ENCODE measurements at regions not wholly inside any gene's neighbourhood (a gene's known extent, or its start where the extent isn't known, plus 50 kb on each side); places are given as distances from the start of the nearest gene placed in this dataset.

DNA sequence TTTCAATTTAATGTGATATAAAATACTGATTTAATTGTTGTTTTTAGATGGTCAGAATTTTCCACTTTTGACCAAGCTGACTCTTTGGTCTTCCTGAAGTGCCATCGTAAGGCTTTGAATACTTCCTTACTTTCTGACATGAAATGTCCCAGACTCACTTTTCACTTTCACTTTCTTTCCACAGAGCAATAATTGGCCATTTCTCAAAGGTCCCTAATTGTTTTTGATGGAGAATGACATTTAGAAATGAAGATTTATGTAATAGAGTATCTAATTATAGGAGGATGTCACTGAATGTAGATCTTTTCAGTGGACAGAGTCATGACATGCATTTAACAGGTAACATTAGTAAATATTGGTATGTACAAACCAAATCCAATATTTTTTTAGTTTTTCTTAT is 1141.6 kb downstream of the KCNT2 start:
- Histone ChIP-seq H3K9ac (ENCODE audit: low read length) (no peak overlapping the region), H3K79me2 (ENCODE audit: low read length) (no peaks in the 10 kb centered on the region), H3K9me3 (ENCODE audit: low read length) (peaks cover 38% of the 10 kb centered on the region), H3K27me3 (ENCODE audit: low read length) (no peaks in the 10 kb centered on the region), H3K36me3 (ENCODE audit: insufficient read depth, low read length) (no peaks in the 10 kb centered on the region), H3K4me3 (ENCODE audit: low read length) (no peak overlapping the region), H3K9me2 (replicated peaks; ENCODE audit: insufficient read depth, low read length) (no peaks in the 10 kb centered on the region), H3K4me2 (ENCODE audit: low read depth, low read length, poor library complexity, severe bottlenecking) (no peak overlapping the region), H3K27ac (ENCODE audit: low read length) (no peak overlapping the region), H4K20me1 (ENCODE audit: insufficient read depth, low read depth, low read length) (no peaks in the 10 kb centered on the region), H2AFZ (ENCODE audit: low read length) (no peak overlapping the region), H3K4me1 (ENCODE audit: low read length) (no peaks in the 10 kb centered on the region)
- no peak for DNase-seq

DNA sequence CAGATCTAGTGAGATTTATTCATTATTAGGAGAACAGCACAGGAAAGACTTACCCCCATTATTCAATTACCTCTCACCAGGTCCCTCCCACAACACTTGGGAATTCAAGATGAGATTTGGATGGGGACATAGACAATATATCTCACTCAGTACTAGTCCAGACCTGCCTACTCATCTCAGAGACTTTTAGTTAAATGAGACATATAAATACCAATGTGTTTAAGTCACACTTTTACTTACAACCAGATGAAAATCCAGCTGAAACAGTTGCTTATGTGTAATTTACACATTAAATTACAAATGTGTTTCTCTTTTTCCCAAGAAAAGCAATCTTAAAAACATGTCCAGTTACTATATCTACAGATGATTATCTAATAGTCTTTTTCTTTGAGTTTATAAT is 1145.6 kb downstream of the KCNT2 start:
- H3K79me2 ChIP-seq (ENCODE audit: low read length): no peaks in the 10 kb centered on the region
- H3K27ac ChIP-seq (ENCODE audit: low read length): no peak overlapping the region
- H2AFZ ChIP-seq (ENCODE audit: low read length): no peak overlapping the region
- H3K27me3 ChIP-seq (ENCODE audit: low read length): no peaks in the 10 kb centered on the region
- H3K9me2 ChIP-seq (replicated peaks; ENCODE audit: insufficient read depth, low read length): no peaks in the 10 kb centered on the region
- peaks cover 33% of the 10 kb centered on the region for H3K9me3 ChIP-seq (ENCODE audit: low read length)
- no peaks in the 10 kb centered on the region for H3K36me3 ChIP-seq (ENCODE audit: insufficient read depth, low read length)
- no peaks in the 10 kb centered on the region for H3K4me1 ChIP-seq (ENCODE audit: low read length)
- H3K4me3 ChIP-seq (ENCODE audit: low read length): no peak overlapping the region
- no peak overlapping the region for H3K4me2 ChIP-seq (ENCODE audit: low read depth, low read length, poor library complexity, severe bottlenecking)
- no peak overlapping the region for H3K9ac ChIP-seq (ENCODE audit: low read length)
- no peak for DNase-seq
- no peaks in the 10 kb centered on the region for H4K20me1 ChIP-seq (ENCODE audit: insufficient read depth, low read depth, low read length)

DNA sequence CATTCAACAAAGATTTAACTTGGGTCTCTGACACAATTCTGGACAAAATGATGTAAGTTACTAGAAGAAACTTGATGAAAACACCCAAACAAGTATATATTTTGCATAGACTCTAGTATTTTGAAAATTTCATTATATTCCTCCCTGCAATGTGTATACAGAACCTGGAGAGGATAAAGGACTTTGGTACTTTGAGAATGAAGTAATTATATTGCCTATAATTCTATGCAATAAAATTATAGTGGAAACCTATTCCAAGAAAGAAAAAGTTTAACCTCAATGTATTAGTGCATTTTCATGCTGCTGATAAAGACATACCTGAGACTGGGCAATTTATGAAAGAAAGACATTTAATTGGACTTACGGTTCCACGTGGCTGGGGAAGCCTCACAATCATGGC is 1146.1 kb downstream of the KCNT2 start:
- H3K27ac ChIP-seq (ENCODE audit: low read length): no peak overlapping the region
- no peak overlapping the region for H3K4me3 ChIP-seq (ENCODE audit: low read length)
- H2AFZ ChIP-seq (ENCODE audit: low read length): no peak overlapping the region
- no peaks in the 10 kb centered on the region for H3K79me2 ChIP-seq (ENCODE audit: low read length)
- no peak for DNase-seq
- H3K4me1 ChIP-seq (ENCODE audit: low read length): no peaks in the 10 kb centered on the region
- no peaks in the 10 kb centered on the region for H3K36me3 ChIP-seq (ENCODE audit: insufficient read depth, low read length)
- H4K20me1 ChIP-seq (ENCODE audit: insufficient read depth, low read depth, low read length): no peaks in the 10 kb centered on the region
- H3K27me3 ChIP-seq (ENCODE audit: low read length): no peaks in the 10 kb centered on the region
- H3K9me3 ChIP-seq (ENCODE audit: low read length): peaks cover 35% of the 10 kb centered on the region
- H3K9ac ChIP-seq (ENCODE audit: low read length): no peak overlapping the region
- H3K4me2 ChIP-seq (ENCODE audit: low read depth, low read length, poor library complexity, severe bottlenecking): no peak overlapping the region
- H3K9me2 ChIP-seq (replicated peaks; ENCODE audit: insufficient read depth, low read length): no peaks in the 10 kb centered on the region

DNA sequence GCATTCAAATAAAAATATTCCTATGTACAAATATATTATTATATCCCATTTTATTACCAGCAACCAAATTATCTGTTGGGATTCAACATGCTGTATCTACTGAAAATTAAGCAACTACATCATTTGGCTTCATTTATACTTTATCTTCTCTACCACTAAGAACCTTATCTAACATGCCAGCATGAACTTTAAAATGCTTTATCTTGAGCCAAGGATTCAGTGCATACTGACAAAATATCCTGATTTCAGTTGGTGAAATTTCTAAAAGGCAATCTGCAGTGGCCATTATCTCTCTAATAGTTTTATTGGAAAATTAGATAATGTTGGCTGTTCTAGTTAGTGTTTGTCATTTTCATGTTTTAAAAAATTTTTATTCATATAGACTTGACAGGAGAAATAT is 1149.9 kb downstream of the KCNT2 start:
- Histone ChIP-seq H3K4me1 (ENCODE audit: low read length) (no peaks in the 10 kb centered on the region), H3K27me3 (ENCODE audit: low read length) (no peaks in the 10 kb centered on the region), H4K20me1 (ENCODE audit: insufficient read depth, low read depth, low read length) (no peaks in the 10 kb centered on the region), H3K9ac (ENCODE audit: low read length) (no peak overlapping the region), H3K4me2 (ENCODE audit: low read depth, low read length, poor library complexity, severe bottlenecking) (no peak overlapping the region), H2AFZ (ENCODE audit: low read length) (no peak overlapping the region), H3K27ac (ENCODE audit: low read length) (no peak overlapping the region), H3K9me2 (replicated peaks; ENCODE audit: insufficient read depth, low read length) (no peaks in the 10 kb centered on the region), H3K79me2 (ENCODE audit: low read length) (no peaks in the 10 kb centered on the region), H3K36me3 (ENCODE audit: insufficient read depth, low read length) (no peaks in the 10 kb centered on the region), H3K4me3 (ENCODE audit: low read length) (no peak overlapping the region), H3K9me3 (ENCODE audit: low read length) (peaks cover 25% of the 10 kb centered on the region; the same call in 1 of the 2 replicates)
- DNase-seq: no peak

DNA sequence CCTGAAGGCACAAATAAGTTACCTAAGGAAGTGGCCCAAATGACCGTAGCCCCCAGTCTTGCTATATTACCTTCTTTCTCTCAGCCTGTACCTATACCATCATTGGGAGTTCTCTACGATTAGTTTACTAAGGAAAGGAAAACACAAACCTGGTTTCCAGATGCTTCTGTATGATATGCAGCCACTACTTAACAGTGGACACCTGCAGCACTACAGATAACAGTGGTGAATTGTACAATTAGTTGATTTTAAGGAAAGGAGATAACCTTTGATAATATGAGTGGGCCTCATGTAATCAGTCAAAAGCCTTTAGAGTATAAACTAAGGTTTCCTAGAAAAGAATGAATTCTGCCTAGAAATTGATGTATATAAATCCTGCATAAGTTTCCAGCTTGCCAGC is 1157.4 kb downstream of the KCNT2 start:
- Histone ChIP-seq H3K36me3 (ENCODE audit: insufficient read depth, low read length) (no peaks in the 10 kb centered on the region), H3K4me1 (ENCODE audit: low read length) (no peaks in the 10 kb centered on the region), H3K9me3 (ENCODE audit: low read length) (peaks cover 17% of the 10 kb centered on the region), H3K9ac (ENCODE audit: low read length) (no peak overlapping the region), H3K27me3 (ENCODE audit: low read length) (no peaks in the 10 kb centered on the region), H3K79me2 (ENCODE audit: low read length) (no peaks in the 10 kb centered on the region), H3K27ac (ENCODE audit: low read length) (no peak overlapping the region), H3K4me3 (ENCODE audit: low read length) (no peak overlapping the region), H3K4me2 (ENCODE audit: low read depth, low read length, poor library complexity, severe bottlenecking) (no peak overlapping the region), H4K20me1 (ENCODE audit: insufficient read depth, low read depth, low read length) (no peaks in the 10 kb centered on the region), H3K9me2 (replicated peaks; ENCODE audit: insufficient read depth, low read length) (no peaks in the 10 kb centered on the region), H2AFZ (ENCODE audit: low read length) (no peak overlapping the region)
- DNase-seq: no peak

DNA sequence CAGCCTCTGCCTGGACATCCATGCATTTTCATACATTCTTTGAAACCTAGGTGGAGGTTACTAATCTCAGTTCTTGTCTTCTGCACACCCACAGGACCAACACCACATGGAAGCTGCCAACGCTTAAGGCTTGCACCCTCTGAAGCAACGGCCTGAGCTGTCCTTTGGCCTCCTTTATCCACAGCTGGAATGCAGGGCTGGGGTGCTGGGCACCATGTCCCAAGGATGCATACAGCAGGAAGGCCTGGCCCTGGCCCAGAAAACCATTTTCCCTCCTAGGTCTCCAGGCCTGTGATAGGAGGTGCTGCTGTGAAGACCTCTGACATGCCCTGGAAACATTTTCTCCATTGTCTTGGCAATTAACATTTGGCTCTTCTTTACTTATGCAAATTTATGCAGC is 1168.6 kb downstream of the KCNT2 start:
- Histone ChIP-seq H3K27ac (ENCODE audit: low read length) (no peak overlapping the region), H3K9me3 (ENCODE audit: low read length) (peaks cover 9% of the 10 kb centered on the region), H3K9ac (ENCODE audit: low read length) (no peak overlapping the region), H3K27me3 (ENCODE audit: low read length) (no peaks in the 10 kb centered on the region), H3K9me2 (replicated peaks; ENCODE audit: insufficient read depth, low read length) (no peaks in the 10 kb centered on the region), H3K4me2 (ENCODE audit: low read depth, low read length, poor library complexity, severe bottlenecking) (no peak overlapping the region), H4K20me1 (ENCODE audit: insufficient read depth, low read depth, low read length) (no peaks in the 10 kb centered on the region), H3K4me3 (ENCODE audit: low read length) (no peak overlapping the region), H3K36me3 (ENCODE audit: insufficient read depth, low read length) (no peaks in the 10 kb centered on the region), H3K79me2 (ENCODE audit: low read length) (no peaks in the 10 kb centered on the region), H3K4me1 (ENCODE audit: low read length) (no peaks in the 10 kb centered on the region), H2AFZ (ENCODE audit: low read length) (no peak overlapping the region)
- DNase-seq: no peak

DNA sequence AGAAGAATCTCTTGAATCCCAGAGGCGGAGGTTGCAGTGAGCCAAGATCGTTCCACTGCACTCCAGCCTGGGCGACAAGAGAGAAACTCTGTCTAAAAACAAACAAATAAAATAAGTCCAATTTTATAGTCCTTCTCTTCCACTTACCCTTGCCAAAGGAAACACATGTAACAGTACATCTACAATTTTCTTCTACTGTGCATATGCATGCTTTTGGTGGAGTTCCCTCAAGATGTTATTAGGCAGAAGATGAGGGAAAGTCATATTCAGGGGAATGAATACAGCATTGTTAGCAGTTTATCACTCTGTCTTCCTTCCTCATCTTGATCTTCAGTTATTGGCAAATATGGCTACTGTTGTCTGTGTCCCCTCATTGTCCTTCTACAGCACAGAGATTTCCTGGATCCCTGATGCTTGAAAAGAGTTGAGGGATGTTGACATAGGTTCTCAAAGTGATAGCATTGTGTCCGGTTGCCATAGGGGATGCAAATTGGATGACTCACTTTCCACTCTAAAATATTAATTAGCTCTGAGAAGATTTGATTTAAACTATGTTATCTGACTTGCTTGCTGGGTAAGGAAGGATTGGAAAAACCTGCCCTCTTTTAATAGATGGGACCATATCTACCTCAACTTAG is 1173.6 kb downstream of the KCNT2 start:
- Histone ChIP-seq H3K79me2 (ENCODE audit: low read length) (no peaks in the 10 kb centered on the region), H3K9me2 (replicated peaks; ENCODE audit: insufficient read depth, low read length) (no peaks in the 10 kb centered on the region), H3K9ac (ENCODE audit: low read length) (no peak overlapping the region), H3K36me3 (ENCODE audit: insufficient read depth, low read length) (no peaks in the 10 kb centered on the region), H3K9me3 (ENCODE audit: low read length) (peaks cover 5% of the 10 kb centered on the region), H3K4me3 (ENCODE audit: low read length) (no peak overlapping the region), H4K20me1 (ENCODE audit: insufficient read depth, low read depth, low read length) (no peaks in the 10 kb centered on the region), H3K4me1 (ENCODE audit: low read length) (no peaks in the 10 kb centered on the region), H2AFZ (ENCODE audit: low read length) (no peak overlapping the region), H3K4me2 (ENCODE audit: low read depth, low read length, poor library complexity, severe bottlenecking) (no peak overlapping the region), H3K27ac (ENCODE audit: low read length) (no peak overlapping the region), H3K27me3 (ENCODE audit: low read length) (no peaks in the 10 kb centered on the region)
- DNase-seq: no peak

DNA sequence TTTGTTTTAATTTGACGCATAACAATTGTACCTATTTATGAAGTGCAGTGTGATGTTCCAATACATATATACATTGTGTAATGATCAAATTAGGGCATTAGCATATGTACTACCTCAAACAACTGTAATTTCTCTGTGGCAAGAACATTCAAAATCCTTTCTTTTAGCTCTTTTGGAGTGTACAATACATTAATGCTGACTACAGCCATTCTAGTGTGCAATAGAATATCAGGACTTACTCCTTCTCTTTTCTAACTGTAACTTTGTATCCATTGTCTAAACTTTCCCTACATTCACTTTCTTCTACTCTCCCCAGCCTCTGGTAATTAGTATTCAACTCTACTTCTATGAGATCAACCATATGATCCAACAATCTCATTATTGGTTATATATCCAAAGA is 1177.4 kb downstream of the KCNT2 start:
- H2AFZ ChIP-seq (ENCODE audit: low read length): no peak overlapping the region
- no peak for DNase-seq
- no peaks in the 10 kb centered on the region for H3K9me2 ChIP-seq (replicated peaks; ENCODE audit: insufficient read depth, low read length)
- H4K20me1 ChIP-seq (ENCODE audit: insufficient read depth, low read depth, low read length): no peaks in the 10 kb centered on the region
- no peaks in the 10 kb centered on the region for H3K36me3 ChIP-seq (ENCODE audit: insufficient read depth, low read length)
- H3K27ac ChIP-seq (ENCODE audit: low read length): no peak overlapping the region
- no peak overlapping the region for H3K4me2 ChIP-seq (ENCODE audit: low read depth, low read length, poor library complexity, severe bottlenecking)
- no peaks in the 10 kb centered on the region for H3K4me1 ChIP-seq (ENCODE audit: low read length)
- no peaks in the 10 kb centered on the region for H3K27me3 ChIP-seq (ENCODE audit: low read length)
- no peak overlapping the region for H3K4me3 ChIP-seq (ENCODE audit: low read length)
- no peak overlapping the region for H3K9ac ChIP-seq (ENCODE audit: low read length)
- H3K79me2 ChIP-seq (ENCODE audit: low read length): no peaks in the 10 kb centered on the region
- H3K9me3 ChIP-seq (ENCODE audit: low read length): peaks cover 5% of the 10 kb centered on the region

DNA sequence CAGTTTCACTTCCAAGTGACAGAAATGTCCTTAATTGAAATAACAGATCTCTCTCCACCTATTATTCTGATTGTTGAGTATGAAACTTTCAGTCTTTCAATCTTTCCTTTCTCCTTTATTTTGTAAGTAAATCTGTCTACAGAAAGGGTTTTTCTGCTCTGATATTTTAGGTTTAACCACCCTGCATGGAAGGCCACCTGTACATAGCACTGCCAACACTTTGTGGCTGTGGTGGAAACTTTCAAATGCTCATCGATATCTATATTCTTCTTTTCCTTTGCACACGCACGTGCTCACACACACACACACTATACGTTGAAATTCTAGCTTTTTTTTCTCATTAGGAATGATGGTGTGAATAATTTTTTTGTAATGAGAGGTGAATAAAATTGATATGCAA is 1179.3 kb downstream of the KCNT2 start:
- Histone ChIP-seq H3K9me3 (ENCODE audit: low read length) (peaks cover 14% of the 10 kb centered on the region), H2AFZ (ENCODE audit: low read length) (no peak overlapping the region), H3K4me3 (ENCODE audit: low read length) (no peak overlapping the region), H3K27me3 (ENCODE audit: low read length) (no peaks in the 10 kb centered on the region), H4K20me1 (ENCODE audit: insufficient read depth, low read depth, low read length) (no peaks in the 10 kb centered on the region), H3K79me2 (ENCODE audit: low read length) (no peaks in the 10 kb centered on the region), H3K9me2 (replicated peaks; ENCODE audit: insufficient read depth, low read length) (no peaks in the 10 kb centered on the region), H3K4me1 (ENCODE audit: low read length) (no peaks in the 10 kb centered on the region), H3K36me3 (ENCODE audit: insufficient read depth, low read length) (no peaks in the 10 kb centered on the region), H3K4me2 (ENCODE audit: low read depth, low read length, poor library complexity, severe bottlenecking) (no peak overlapping the region), H3K27ac (ENCODE audit: low read length) (no peak overlapping the region), H3K9ac (ENCODE audit: low read length) (no peak overlapping the region)
- no peak for DNase-seq

Measured in Karpas-422 (cell line).